ENCODE measurements at regions not wholly inside any gene's neighbourhood (a gene's known extent, or its start where the extent isn't known, plus 50 kb on each side); places are given as distances from the start of the nearest gene placed in this dataset.

DNA sequence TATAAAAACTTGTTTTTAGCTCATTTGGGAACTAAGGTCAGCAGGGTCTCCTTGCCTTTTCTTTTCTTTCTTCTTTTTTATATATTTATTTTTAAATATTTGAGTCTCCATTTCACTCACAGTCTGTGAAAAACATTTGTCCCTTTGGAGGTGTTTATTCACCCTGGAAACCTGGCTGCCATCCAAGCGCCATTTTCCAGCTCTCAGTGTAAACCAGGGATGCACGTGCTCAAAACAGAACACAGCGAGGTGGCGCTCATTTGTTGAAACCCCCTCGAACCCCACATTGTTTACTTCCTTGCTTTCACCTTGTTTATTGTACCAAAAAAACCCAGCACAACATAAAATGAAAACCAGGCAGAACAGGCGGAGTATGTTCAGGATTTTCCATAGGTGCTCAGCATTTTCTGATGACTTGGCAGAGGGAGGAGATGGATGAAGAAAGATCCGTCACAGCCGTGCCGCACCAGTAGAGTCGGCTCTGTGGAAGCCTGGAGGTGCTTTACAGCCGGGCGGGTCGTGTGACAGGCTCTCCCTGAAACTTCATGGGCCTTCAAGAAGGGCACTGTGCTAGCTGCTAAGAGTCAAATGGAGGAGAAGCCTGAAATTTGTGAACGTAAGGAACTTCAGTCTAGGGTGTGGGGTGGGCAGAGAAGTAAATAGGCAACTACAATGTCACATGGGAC is 284.4 kb downstream of the FOXL1 start:
- peak overlapping the region; percentile 32 for H2AFZ ChIP-seq (ENCODE audit: low read depth, low read length)
- Mint-ChIP-seq H3K4me1 (ENCODE audit: low read depth, unreplicated experiment) (no peaks in the 10 kb centered on the region), H3K4me3 (ENCODE audit: unreplicated experiment) (no peak overlapping the region), H3K36me3 (ENCODE audit: low read depth, unreplicated experiment) (peaks cover 2% of the 10 kb centered on the region), H3K27me3 (ENCODE audit: low read depth, unreplicated experiment) (peaks cover 38% of the 10 kb centered on the region), H3K9me3 (ENCODE audit: unreplicated experiment) (no peaks in the 10 kb centered on the region), H3K27ac (ENCODE audit: unreplicated experiment) (no peak overlapping the region)
- no peaks in the 10 kb centered on the region for H4K20me1 ChIP-seq (ENCODE audit: insufficient read depth, low read length)
- H3K4me2 ChIP-seq (ENCODE audit: low read length): no peak overlapping the region
- DNase-seq (ENCODE audit: low read depth): no peak
- H3K36me3 ChIP-seq (ENCODE audit: insufficient read depth, low read length): no peaks in the 10 kb centered on the region
- H3K4me3 ChIP-seq (ENCODE audit: insufficient read depth, low read depth, low read length): no peak overlapping the region
- no peak for FAIRE-seq
- H3K9ac ChIP-seq (ENCODE audit: low read length): no peak overlapping the region
- TF ChIP-seq EZH2 (IDR thresholded peaks at IDR 0.05; ENCODE audit: insufficient read depth, low read length): no peak
- TF ChIP-seq, protein P1, sequence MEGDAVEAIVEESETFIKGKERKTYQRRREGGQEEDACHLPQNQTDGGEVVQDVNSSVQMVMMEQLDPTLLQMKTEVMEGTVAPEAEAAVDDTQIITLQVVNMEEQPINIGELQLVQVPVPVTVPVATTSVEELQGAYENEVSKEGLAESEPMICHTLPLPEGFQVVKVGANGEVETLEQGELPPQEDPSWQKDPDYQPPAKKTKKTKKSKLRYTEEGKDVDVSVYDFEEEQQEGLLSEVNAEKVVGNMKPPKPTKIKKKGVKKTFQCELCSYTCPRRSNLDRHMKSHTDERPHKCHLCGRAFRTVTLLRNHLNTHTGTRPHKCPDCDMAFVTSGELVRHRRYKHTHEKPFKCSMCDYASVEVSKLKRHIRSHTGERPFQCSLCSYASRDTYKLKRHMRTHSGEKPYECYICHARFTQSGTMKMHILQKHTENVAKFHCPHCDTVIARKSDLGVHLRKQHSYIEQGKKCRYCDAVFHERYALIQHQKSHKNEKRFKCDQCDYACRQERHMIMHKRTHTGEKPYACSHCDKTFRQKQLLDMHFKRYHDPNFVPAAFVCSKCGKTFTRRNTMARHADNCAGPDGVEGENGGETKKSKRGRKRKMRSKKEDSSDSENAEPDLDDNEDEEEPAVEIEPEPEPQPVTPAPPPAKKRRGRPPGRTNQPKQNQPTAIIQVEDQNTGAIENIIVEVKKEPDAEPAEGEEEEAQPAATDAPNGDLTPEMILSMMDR (IDR thresholded peaks at IDR 0.05; ENCODE audit: insufficient read depth, low read depth, low read length): no peak
- no peak overlapping the region for H3K27ac ChIP-seq (ENCODE audit: low read depth, low read length)
- no peaks in the 10 kb centered on the region for H3K79me2 ChIP-seq (ENCODE audit: insufficient read depth, low read length)
- no peaks in the 10 kb centered on the region for H3K27me3 ChIP-seq (ENCODE audit: insufficient read depth, low read length)
- H3K4me1 ChIP-seq (ENCODE audit: insufficient read depth, low read length): peaks cover 9% of the 10 kb centered on the region
- no peaks in the 10 kb centered on the region for H3K9me3 ChIP-seq (ENCODE audit: insufficient read depth, low read depth, low read length)

DNA sequence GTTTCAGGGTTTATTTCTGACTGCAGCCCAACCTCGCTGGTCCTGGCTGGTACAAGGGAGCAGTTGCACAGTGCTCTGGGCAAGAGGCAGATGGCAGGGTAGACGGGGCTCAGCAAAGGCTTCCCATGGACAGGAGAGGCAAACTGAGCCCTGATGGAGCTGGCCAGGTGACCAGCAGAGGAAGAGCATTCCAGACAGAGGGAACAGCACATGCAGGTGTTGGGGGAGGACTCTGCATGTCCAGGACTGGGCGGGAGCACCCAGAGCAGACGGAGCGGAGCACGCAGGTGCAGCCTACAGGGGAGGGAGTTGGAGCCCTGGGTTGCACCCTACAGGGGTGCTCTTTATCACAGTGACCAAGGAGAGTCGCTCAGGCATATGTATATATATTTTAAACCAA is 285.3 kb downstream of the FOXL1 start:
- Histone ChIP-seq H3K4me3 (ENCODE audit: insufficient read depth, low read depth, low read length) (no peak overlapping the region), H3K4me1 (ENCODE audit: insufficient read depth, low read length) (peaks cover 4% of the 10 kb centered on the region), H3K79me2 (ENCODE audit: insufficient read depth, low read length) (no peaks in the 10 kb centered on the region), H3K27me3 (ENCODE audit: insufficient read depth, low read length) (no peaks in the 10 kb centered on the region), H3K9me3 (ENCODE audit: insufficient read depth, low read depth, low read length) (no peaks in the 10 kb centered on the region), H4K20me1 (ENCODE audit: insufficient read depth, low read length) (no peaks in the 10 kb centered on the region), H3K4me2 (ENCODE audit: low read length) (no peak overlapping the region), H2AFZ (ENCODE audit: low read depth, low read length) (no peak overlapping the region), H3K27ac (ENCODE audit: low read depth, low read length) (no peak overlapping the region), H3K36me3 (ENCODE audit: insufficient read depth, low read length) (no peaks in the 10 kb centered on the region), H3K9ac (ENCODE audit: low read length) (no peak overlapping the region)
- Mint-ChIP-seq H3K27me3 (ENCODE audit: low read depth, unreplicated experiment) (peaks cover 38% of the 10 kb centered on the region), H3K36me3 (ENCODE audit: low read depth, unreplicated experiment) (no peaks in the 10 kb centered on the region), H3K4me1 (ENCODE audit: low read depth, unreplicated experiment) (no peaks in the 10 kb centered on the region), H3K4me3 (ENCODE audit: unreplicated experiment) (no peak overlapping the region), H3K9me3 (ENCODE audit: unreplicated experiment) (no peaks in the 10 kb centered on the region), H3K27ac (ENCODE audit: unreplicated experiment) (no peak overlapping the region)
- FAIRE-seq (no peak), DNase-seq (ENCODE audit: low read depth) (no peak)
- TF ChIP-seq, protein P1 (IDR thresholded peaks at IDR 0.05; ENCODE audit: insufficient read depth, low read depth, low read length): no peak
- TF ChIP-seq EZH2 (IDR thresholded peaks at IDR 0.05; ENCODE audit: insufficient read depth, low read length): no peak

DNA sequence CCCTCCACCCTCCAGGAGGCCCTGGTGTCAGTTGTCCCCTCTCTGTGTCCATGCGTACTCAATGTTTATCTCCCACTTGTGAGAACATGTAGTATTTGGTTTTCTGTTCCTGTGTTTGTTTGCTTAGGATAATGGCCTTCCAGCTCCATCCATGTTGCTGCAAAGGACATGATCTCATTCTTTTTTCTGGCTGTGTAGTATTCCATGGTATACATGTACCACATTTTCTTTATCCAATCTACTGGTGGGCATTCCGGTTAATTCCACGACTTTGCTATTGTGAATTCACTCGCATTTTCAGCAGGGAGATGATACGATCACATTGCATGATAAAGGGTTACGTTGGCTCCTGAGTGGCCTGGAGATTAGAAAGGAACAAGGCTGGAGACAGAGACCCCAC is 286.2 kb downstream of the FOXL1 start:
- H2AFZ ChIP-seq (ENCODE audit: low read depth, low read length): no peak overlapping the region
- Mint-ChIP-seq H3K36me3 (ENCODE audit: low read depth, unreplicated experiment) (no peaks in the 10 kb centered on the region), H3K27me3 (ENCODE audit: low read depth, unreplicated experiment) (peaks cover 40% of the 10 kb centered on the region), H3K4me1 (ENCODE audit: low read depth, unreplicated experiment) (no peaks in the 10 kb centered on the region), H3K27ac (ENCODE audit: unreplicated experiment) (no peak overlapping the region), H3K9me3 (ENCODE audit: unreplicated experiment) (no peaks in the 10 kb centered on the region), H3K4me3 (ENCODE audit: unreplicated experiment) (no peak overlapping the region)
- H3K36me3 ChIP-seq (ENCODE audit: insufficient read depth, low read length): no peaks in the 10 kb centered on the region
- no peak overlapping the region for H3K9ac ChIP-seq (ENCODE audit: low read length)
- DNase-seq (ENCODE audit: low read depth): no peak
- no peaks in the 10 kb centered on the region for H3K27me3 ChIP-seq (ENCODE audit: insufficient read depth, low read length)
- H3K4me2 ChIP-seq (ENCODE audit: low read length): no peak overlapping the region
- no peaks in the 10 kb centered on the region for H3K9me3 ChIP-seq (ENCODE audit: insufficient read depth, low read depth, low read length)
- no peak overlapping the region for H3K4me3 ChIP-seq (ENCODE audit: insufficient read depth, low read depth, low read length)
- H3K4me1 ChIP-seq (ENCODE audit: insufficient read depth, low read length): peaks cover 4% of the 10 kb centered on the region
- no peak for TF ChIP-seq EZH2 (IDR thresholded peaks at IDR 0.05; ENCODE audit: insufficient read depth, low read length)
- TF ChIP-seq, protein P1 (IDR thresholded peaks at IDR 0.05; ENCODE audit: insufficient read depth, low read depth, low read length): no peak
- no peak for FAIRE-seq
- no peak overlapping the region for H3K27ac ChIP-seq (ENCODE audit: low read depth, low read length)
- H3K79me2 ChIP-seq (ENCODE audit: insufficient read depth, low read length): no peaks in the 10 kb centered on the region
- no peaks in the 10 kb centered on the region for H4K20me1 ChIP-seq (ENCODE audit: insufficient read depth, low read length)

Measured in astrocyte (in vitro differentiated cells and primary cell).